Endothelial cell of umbilical vein (primary cell): ENCODE measurements at regions not wholly inside any gene's neighbourhood (a gene's known extent, or its start where the extent isn't known, plus 50 kb on each side); places are given as distances from the start of the nearest gene placed in this dataset.

Experiments
- BruUV-seq: library from RNA; stranded (reverse); fragments of 400-500 nt; replicated peaks from 2 replicates; lab custom pipeline; 2021; lab: Mats Ljungman, UMichigan
- CTCF ChIA-PET: fragments of 300-600, 350-600 bp; sonication (Branson Sonifier 250); formaldehyde crosslinking; loops from one replicate; lab custom pipeline; 2021; ENCODE audit warnings: antibody characterized with exemption, inconsistent platforms; lab: Charles Lee
- POLR2A ChIA-PET: fragments of 300-600, 350-600 bp; sonication (Branson Sonifier 250); formaldehyde crosslinking; loops from one replicate; lab custom pipeline; 2021; ENCODE audit warnings: antibody characterized with exemption, inconsistent platforms; lab: Charles Lee
- DNase-seq: peaks from one replicate; pipeline ENCODE4 v3.0.0-alpha.2; 2011; ENCODE audit warnings: low read depth, low spot score
- FAIRE-seq: peaks from 2 replicates; lab custom pipeline; 2011; peaks lifted over from hg19 to GRCh38; lab: Jason Lieb, UNC
- H2AFZ ChIP-seq: 2 replicates; pipeline ENCODE4 v1.6.0; 2012; ENCODE audit warnings: low read depth, low read length, control low read depth, inconsistent platforms
- H3K27ac ChIP-seq: 2 replicates; pipeline ENCODE4 v1.5.1; 2011; ENCODE audit warnings: low read depth, mild to moderate bottlenecking, control low read depth, low read length, moderate library complexity; ENCODE audit not compliant: insufficient read depth
- H3K27me3 ChIP-seq, 2 experiments: 2 replicates each; pipeline versions ENCODE4 v1.6.0 to v1.6.1; 2011; ENCODE audit warnings: low read length in 2 of 2, mixed read lengths in 1 of 2; ENCODE audit not compliant: control insufficient read depth in 2 of 2, insufficient read depth in 2 of 2
- H3K36me3 ChIP-seq, 2 experiments: 2 replicates in 1 of 2; 3 replicates in 1 of 2; pipeline ENCODE4 v1.5.1; 2011; ENCODE audit warnings: low read length in 2 of 2, mild to moderate bottlenecking in 1 of 2, moderate library complexity in 1 of 2; ENCODE audit not compliant: control insufficient read depth in 2 of 2, insufficient read depth in 2 of 2; ENCODE audit errors: extremely low read depth in 1 of 2
- H3K4me1 ChIP-seq: 3 replicates; pipeline ENCODE4 v1.5.1; 2011; ENCODE audit warnings: mild to moderate bottlenecking, low read length; ENCODE audit not compliant: control insufficient read depth, insufficient read depth; ENCODE audit errors: extremely low read depth
- H3K4me2 ChIP-seq: 2 replicates; pipeline ENCODE4 v1.6.1; 2011; ENCODE audit warnings: low read length, control low read depth, mixed read lengths; ENCODE audit not compliant: insufficient read depth
- H3K4me3 ChIP-seq, 3 experiments: fragments of 200-600 bp in 1 of 3; sonication (generic), shearing (Covaris generic) in 1 of 3; replicated peaks in 1 of 3; 2 replicates each; pipeline ENCODE4 v1.5.1; 2011 to 2016; ENCODE audit warnings: control low read depth in 3 of 3, low read length in 3 of 3, mild to moderate bottlenecking in 2 of 3, inconsistent platforms in 1 of 3, low read depth in 1 of 3, moderate library complexity in 1 of 3; ENCODE audit not compliant: insufficient read depth in 1 of 3
- H3K79me2 ChIP-seq: 2 replicates; pipeline ENCODE4 v1.6.0; 2012; ENCODE audit warnings: low read length, inconsistent platforms; ENCODE audit not compliant: control insufficient read depth, insufficient read depth
- H3K9ac ChIP-seq: replicated peaks from 2 replicates; pipeline ENCODE3; 2011; ENCODE audit warnings: low read length, control low read depth; ENCODE audit not compliant: insufficient read depth; ENCODE audit errors: extremely low read depth
- H3K9me1 ChIP-seq: replicated peaks from 3 replicates; pipeline ENCODE4 v1.6.0; 2011; ENCODE audit warnings: mild to moderate bottlenecking, low read length; ENCODE audit not compliant: control insufficient read depth, insufficient read depth; ENCODE audit errors: extremely low read depth
- H3K9me3 ChIP-seq: replicated peaks from 2 replicates; pipeline ENCODE4 v1.5.1; 2012; ENCODE audit warnings: low read length, inconsistent platforms; ENCODE audit not compliant: control insufficient read depth, insufficient read depth
- H4K20me1 ChIP-seq: replicated peaks from 2 replicates; pipeline ENCODE3; 2011; ENCODE audit warnings: mild to moderate bottlenecking, low read length; ENCODE audit not compliant: control insufficient read depth, insufficient read depth; ENCODE audit errors: extremely low read depth
- EZH2 ChIP-seq: IDR thresholded peaks from 2 replicates; pipeline ENCODE4 v1.6.1; 2012; ENCODE audit warnings: borderline replicate concordance, low read depth, mild to moderate bottlenecking, moderate library complexity, low read length, inconsistent platforms; ENCODE audit not compliant: severe bottlenecking
- FOS ChIP-seq: IDR thresholded peaks from 2 replicates; pipeline ENCODE4 v1.6.1; 2011; ENCODE audit warnings: mild to moderate bottlenecking, low read length, moderate library complexity, borderline replicate concordance; ENCODE audit not compliant: insufficient read depth
- GATA2 ChIP-seq: IDR thresholded peaks from 2 replicates; pipeline ENCODE4 v1.7.0; 2011; ENCODE audit warnings: low read depth, mild to moderate bottlenecking, moderate library complexity, mixed read lengths, low read length; ENCODE audit not compliant: insufficient read length, insufficient read depth
- JUN ChIP-seq: IDR thresholded peaks from 2 replicates; pipeline ENCODE4 v1.6.1; 2011; ENCODE audit warnings: borderline replicate concordance, low read depth; ENCODE audit not compliant: insufficient read length, insufficient read depth
- MYC ChIP-seq: IDR thresholded peaks from one replicate; pipeline ENCODE4 v1.6.1; 2011; ENCODE audit warnings: mild to moderate bottlenecking, low read depth, low read length
- POLR2A ChIP-seq: IDR thresholded peaks from 2 replicates; pipeline ENCODE4 v1.6.1; 2012; ENCODE audit warnings: low read depth, mild to moderate bottlenecking, control low read depth, low read length
- POLR2AphosphoS5 ChIP-seq: IDR thresholded peaks from 2 replicates; pipeline ENCODE4 v1.6.1; 2012; ENCODE audit warnings: low read depth, mild to moderate bottlenecking, control low read depth, low read length, moderate library complexity; ENCODE audit not compliant: insufficient read depth
- dilution Hi-C: fragments of 300-500 bp; cut with MboI; formaldehyde crosslinking; loops from one replicate; pipeline ENCODE4 v1.15.0; 2019; ENCODE audit warnings: low sequenced_read_pairs; ENCODE audit not compliant: extremely low pct_ligation_motif_present
- intact Hi-C: fragments of 100-400 bp; cut with micrococcal nuclease; formaldehyde crosslinking; loops from one replicate; pipeline ENCODE4 v1.10.0; 2022
- TF ChIP-seq, protein P1 (sequence below): IDR thresholded peaks from 2 replicates; pipeline ENCODE4 v1.6.1; 2011; ENCODE audit not compliant: insufficient read depth, insufficient read length
- TF ChIP-seq, protein P2 (sequence below), 2 donors: IDR thresholded peaks; 1 replicate in 1 of 2; 2 replicates in 1 of 2; pipeline ENCODE4 v1.5.1; 2011; ENCODE audit warnings: low read length in 2 of 2, mild to moderate bottlenecking in 2 of 2, moderate library complexity in 2 of 2, control low read depth in 1 of 2, inconsistent platforms in 1 of 2, low read depth in 1 of 2; ENCODE audit not compliant: insufficient read depth in 1 of 2; ENCODE audit errors: extremely low read depth in 1 of 2

DNA sequence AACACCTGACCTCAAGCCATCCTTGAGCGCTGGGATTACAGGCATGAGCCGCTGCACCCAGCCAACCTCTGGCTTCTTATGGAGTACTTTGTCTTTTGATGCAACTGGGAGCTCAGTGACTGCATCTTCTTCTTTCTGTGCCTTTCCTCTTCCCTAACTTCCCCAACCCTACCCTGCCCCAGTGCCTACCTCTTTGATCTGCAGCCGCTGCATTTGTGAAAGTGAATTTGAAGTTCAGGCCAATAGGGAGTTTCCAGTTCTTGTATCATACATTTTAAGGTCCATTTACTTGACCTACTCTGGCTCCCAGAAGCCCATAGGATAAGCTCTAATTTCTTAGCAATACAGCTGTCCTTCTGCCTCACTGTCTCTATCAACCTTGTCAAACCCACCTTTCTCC lies 52.2 kb downstream of the KCNC4 start:
- Histone ChIP-seq H2AFZ (no peak overlapping the region), H4K20me1 (no peaks in the 10 kb centered on the region), H3K9me1 (no peaks in the 10 kb centered on the region), H3K36me3 (no peaks in the 10 kb centered on the region), H3K4me3 (no peak overlapping the region), H3K27ac (no peak overlapping the region), H3K79me2 (no peaks in the 10 kb centered on the region), H3K9me3 (no peaks in the 10 kb centered on the region), H3K4me1 (peaks cover 11% of the 10 kb centered on the region), H3K9ac (no peak overlapping the region), H3K27me3 (no peaks in the 10 kb centered on the region), H3K4me2 (no peak overlapping the region)
- CTCF ChIA-PET = interaction anchor here (1.5 kb wide), 1 partner anchor 55 kb away, joined by 5 read pairs; no protein-coding TSS in a partner anchor
- intact Hi-C loops = loop anchor here (10.0 kb wide), 1 partner anchor 47 kb away; the partner anchor contains the start of gene KCNC4
- dilution Hi-C loops = no loop called here
- BruUV-seq = no TSS peak
- no peak for DNase-seq
- POLR2A ChIA-PET = no interaction called here
- no peak for FAIRE-seq
- TF ChIP-seq FOS (no peak), POLR2A (no peak), GATA2 (no peak), MYC (no peak), EZH2 (no peak), POLR2AphosphoS5 (no peak), JUN (no peak)
- TF ChIP-seq, protein P1, sequence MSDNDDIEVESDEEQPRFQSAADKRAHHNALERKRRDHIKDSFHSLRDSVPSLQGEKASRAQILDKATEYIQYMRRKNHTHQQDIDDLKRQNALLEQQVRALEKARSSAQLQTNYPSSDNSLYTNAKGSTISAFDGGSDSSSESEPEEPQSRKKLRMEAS = no peak
- TF ChIP-seq, protein P2, sequence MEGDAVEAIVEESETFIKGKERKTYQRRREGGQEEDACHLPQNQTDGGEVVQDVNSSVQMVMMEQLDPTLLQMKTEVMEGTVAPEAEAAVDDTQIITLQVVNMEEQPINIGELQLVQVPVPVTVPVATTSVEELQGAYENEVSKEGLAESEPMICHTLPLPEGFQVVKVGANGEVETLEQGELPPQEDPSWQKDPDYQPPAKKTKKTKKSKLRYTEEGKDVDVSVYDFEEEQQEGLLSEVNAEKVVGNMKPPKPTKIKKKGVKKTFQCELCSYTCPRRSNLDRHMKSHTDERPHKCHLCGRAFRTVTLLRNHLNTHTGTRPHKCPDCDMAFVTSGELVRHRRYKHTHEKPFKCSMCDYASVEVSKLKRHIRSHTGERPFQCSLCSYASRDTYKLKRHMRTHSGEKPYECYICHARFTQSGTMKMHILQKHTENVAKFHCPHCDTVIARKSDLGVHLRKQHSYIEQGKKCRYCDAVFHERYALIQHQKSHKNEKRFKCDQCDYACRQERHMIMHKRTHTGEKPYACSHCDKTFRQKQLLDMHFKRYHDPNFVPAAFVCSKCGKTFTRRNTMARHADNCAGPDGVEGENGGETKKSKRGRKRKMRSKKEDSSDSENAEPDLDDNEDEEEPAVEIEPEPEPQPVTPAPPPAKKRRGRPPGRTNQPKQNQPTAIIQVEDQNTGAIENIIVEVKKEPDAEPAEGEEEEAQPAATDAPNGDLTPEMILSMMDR (IDR thresholded peaks at IDR 0.05; ENCODE audit: extremely low read depth in 1 of 2, insufficient read depth in 1 of 2, low read depth in 1 of 2, low read length in 2 of 2) = no peak
